LNCaP clone FGC (cell line): ENCODE measurements at regions not wholly inside any gene's neighbourhood (a gene's known extent, or its start where the extent isn't known, plus 50 kb on each side); places are given as distances from the start of the nearest gene placed in this dataset.

ENCODE experiments used
- DNase-seq: peaks from one replicate; pipeline ENCODE4 v3.0.0-alpha.2; 2011; ENCODE audit warnings: low read depth
- H3K4me3 ChIP-seq: 2 replicates; pipeline ENCODE4 v1.5.1; 2011; ENCODE audit warnings: mild to moderate bottlenecking, low read depth, low read length, control low read depth
- CTCF ChIP-seq: IDR thresholded peaks from 2 replicates; pipeline ENCODE4 v1.5.1; 2012; ENCODE audit warnings: mild to moderate bottlenecking; ENCODE audit not compliant: control insufficient read depth, insufficient read depth; ENCODE audit errors: extremely low read depth

DNA sequence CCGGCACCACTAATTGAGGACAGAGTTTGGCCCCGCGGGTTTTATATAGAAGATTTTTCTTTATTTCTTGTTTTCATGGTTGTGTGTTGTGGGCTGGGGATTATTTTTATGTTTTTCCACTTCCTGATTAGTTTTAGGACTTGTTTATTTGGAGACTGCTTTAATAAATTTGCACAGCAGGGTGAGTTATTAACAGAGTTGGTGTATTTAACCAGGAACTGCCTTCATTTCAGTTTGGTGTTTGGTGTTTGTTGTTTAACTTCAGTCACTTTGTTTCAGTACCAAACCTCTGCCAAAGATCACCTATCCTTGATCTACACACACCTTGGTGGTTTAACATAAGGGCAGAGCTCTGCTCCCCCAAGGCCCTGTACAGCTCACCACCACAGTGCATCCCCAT is 103.5 kb upstream of the LMO4 start:
- TF ChIP-seq CTCF: no peak
- no peak for DNase-seq
- H3K4me3 ChIP-seq: no peak overlapping the region

DNA sequence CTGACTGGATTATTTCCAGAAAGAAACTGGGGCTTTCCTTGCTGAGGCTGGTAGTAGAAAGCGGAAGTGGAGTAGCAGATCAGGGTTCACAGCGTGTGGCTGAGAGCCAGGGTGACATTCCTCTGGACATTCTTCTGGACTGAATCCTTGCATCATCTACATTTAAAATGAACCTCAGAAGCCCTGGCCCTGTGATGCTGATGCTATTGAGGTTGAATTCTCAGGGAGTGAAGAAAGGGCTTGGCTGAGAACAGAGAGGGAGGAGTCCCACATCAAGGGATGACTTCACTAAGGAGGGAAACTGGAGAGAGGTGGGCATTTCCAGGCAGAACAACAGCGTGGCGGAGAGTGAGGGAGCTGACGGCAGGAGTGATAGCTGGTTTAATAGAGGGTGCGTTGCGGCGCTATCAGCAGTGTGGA is 102.3 kb upstream of the LMO4 start:
- TF ChIP-seq CTCF: no peak
- no peak overlapping the region for H3K4me3 ChIP-seq
- no peak for DNase-seq

- no peak for TF ChIP-seq CTCF
- DNase-seq: no peak
- no peak overlapping the region for H3K4me3 ChIP-seq
Measured at GRCh38 chr1:87227651-87228050, 101.0 kb upstream of the LMO4 start.

- no peak for DNase-seq
- no peak for TF ChIP-seq CTCF
- H3K4me3 ChIP-seq: no peak overlapping the region
Measured at GRCh38 chr1:87230501-87230900, 98.2 kb upstream of the LMO4 start.

DNA sequence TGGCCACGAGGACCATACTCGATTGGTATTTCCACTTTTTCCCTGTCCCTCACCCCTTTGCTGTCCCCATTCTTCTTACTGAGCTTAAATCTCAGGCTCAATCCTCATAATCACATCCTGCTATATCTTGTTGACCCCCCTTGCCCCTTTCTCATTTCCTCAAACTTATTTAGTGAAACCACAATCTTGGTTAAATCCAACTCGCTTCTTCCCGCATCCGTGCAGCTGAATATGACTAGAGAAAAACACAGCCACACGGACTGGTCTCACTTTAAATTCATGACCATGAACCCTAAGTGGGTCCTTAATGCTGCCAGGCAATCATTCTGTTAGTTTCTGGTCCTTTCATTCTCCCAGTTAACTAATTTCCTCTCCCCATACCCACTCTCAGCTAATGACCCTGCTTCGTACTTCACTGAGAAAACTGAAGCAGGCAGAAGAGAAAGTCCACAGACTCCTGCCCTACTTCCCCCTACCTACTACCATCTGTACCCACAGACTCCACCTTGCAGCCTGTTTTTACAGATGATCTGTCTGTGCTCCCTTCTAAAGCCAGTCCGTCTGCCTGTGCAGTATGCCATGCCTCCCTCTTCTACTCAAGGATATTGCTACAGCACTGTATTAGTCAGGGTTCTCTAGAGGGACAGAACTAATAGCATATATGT is 96.8 kb upstream of the LMO4 start:
- DNase-seq: no peak
- no peak for TF ChIP-seq CTCF
- no peak overlapping the region for H3K4me3 ChIP-seq

GRCh38 chr1:87236585-87236984 is 92.1 kb upstream of the LMO4 start:
- DNase-seq: no peak
- TF ChIP-seq CTCF: no peak
- no peak overlapping the region for H3K4me3 ChIP-seq

DNA sequence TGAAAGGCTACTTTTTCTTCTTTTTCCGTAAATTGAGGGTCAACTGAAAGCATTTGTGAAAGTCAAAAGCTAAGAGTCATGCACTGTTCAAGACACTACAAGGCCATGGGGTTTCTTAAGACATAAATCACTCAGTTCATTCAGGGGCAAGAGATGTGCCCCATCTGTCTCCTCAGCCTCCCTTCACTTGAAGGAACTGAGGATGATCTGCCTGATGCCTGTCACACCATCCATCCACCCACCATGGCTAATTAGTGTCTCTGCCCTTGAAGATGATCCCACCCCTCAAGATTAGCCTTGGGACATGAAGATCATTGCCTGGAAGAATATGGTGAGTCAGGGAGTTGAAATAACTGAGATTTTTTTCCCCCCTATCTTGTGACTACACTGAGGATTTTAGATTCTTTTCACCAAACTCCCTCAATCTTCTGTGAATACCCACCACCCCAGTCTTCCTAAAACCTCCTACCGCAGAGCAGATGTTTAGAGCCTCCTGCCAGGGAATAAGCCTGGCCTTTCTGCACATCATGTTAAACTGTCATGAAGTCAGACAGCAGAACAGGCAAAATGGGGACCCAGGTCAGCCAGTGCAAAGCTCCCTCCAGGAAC is 88.6 kb upstream of the LMO4 start:
- no peak for TF ChIP-seq CTCF
- DNase-seq: no peak
- H3K4me3 ChIP-seq: no peak overlapping the region
